ENCODE measurements at regions not wholly inside any gene's neighbourhood (a gene's known extent, or its start where the extent isn't known, plus 50 kb on each side); places are given as distances from the start of the nearest gene placed in this dataset.
"Not testable (repeated sequence)": the region's sequence is repeated elsewhere in the genome, so short reads cannot be mapped to it uniquely, and the experiment has no call there.

DNA sequence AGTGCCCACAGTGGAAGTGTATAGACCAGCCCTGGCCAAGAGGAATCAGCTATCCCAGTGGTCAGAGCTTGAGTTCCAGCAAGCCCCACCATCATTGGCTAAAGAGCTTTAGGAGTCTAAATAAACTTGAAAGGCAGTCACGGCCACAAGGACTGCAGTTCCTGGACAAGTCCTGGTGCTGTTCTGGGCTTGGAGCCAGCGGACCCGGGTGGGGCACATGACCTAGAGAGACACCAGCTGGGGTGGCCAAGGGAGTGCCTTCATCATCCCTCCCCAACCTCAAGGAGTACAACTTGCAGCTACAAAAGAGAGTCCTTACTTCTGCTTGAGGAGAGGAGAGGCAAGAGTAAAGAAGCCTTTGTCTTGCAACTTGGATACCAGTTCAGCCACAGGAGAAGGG lies 439.8 kb upstream of the TMEFF2 start:
- Histone ChIP-seq H3K4me2 (ENCODE audit: low read length) (no peak overlapping the region), H3K14ac (ENCODE audit: low read length) (no peak overlapping the region), H2BK12ac (ENCODE audit: low read length) (no peak overlapping the region), H3K9ac (ENCODE audit: low read length) (no peak overlapping the region), H2AFZ (ENCODE audit: insufficient read depth, low read length, poor library complexity) (no peak overlapping the region), H3K79me1 (ENCODE audit: low read length) (no peaks in the 10 kb centered on the region), H3K4me3 (ENCODE audit: low read depth, low read length) (no peak overlapping the region), H3K9me3 (ENCODE audit: insufficient read depth, low read depth, low read length) (no peaks in the 10 kb centered on the region), H3K36me3 (ENCODE audit: control insufficient read depth in 1 of 2, insufficient read depth in 2 of 2, low read length in 2 of 2) (peaks cover 0 to 2% of the 10 kb centered on the region in 2 experiments), H4K12ac (ENCODE audit: low read depth, low read length) (no peak overlapping the region), H4K91ac (ENCODE audit: low read depth, low read length) (no peak overlapping the region), H3K79me2 (ENCODE audit: control insufficient read depth, insufficient read depth, low read length, poor library complexity) (no peaks in the 10 kb centered on the region), H3K18ac (ENCODE audit: low read length) (no peak overlapping the region), H2AK5ac (ENCODE audit: low read length) (no peak overlapping the region), H4K8ac (ENCODE audit: low read depth, low read length) (no peak overlapping the region), H3K27ac (ENCODE audit: low read depth, low read length) (no peak overlapping the region), H2BK5ac (ENCODE audit: low read depth, low read length, poor library complexity) (no peak overlapping the region), H3K4me1 (ENCODE audit: control insufficient read depth in 1 of 2, insufficient read depth in 2 of 2, low read length in 2 of 2) (no peaks in the 10 kb centered on the region), H3K23ac (ENCODE audit: low read length) (no peak overlapping the region), H3K4ac (ENCODE audit: low read depth, low read length) (no peak overlapping the region), H3K27me3 (ENCODE audit: insufficient read depth, low read length) (no peaks in the 10 kb centered on the region), H2BK120ac (ENCODE audit: insufficient read depth, low read length, poor library complexity) (no peak overlapping the region)
- no CpG with 5 or more reads among the region's 3 CpGs for WGBS (ENCODE audit: extremely low coverage, insufficient coverage, insufficient read length)
- no peak for DNase-seq

DNA sequence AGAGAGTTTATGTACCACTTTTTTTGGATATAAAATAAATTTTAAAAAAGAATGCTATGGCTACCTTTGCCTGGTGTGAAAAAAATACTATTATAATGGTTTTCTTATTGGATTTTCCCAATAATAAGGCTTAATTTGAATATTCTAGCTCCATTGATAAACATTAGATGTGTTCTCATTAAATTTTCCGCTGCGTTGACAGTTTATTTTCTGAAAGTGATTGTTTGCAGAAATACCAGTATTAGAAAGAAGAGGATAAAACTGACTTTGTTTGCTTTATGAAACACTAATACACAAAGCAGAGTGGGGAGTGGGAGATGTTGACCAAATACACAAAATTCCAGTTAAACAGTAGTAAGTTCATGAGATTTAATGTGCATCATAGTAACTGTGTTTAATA lies 433.3 kb upstream of the TMEFF2 start:
- H3K9ac ChIP-seq (ENCODE audit: low read length) = no peak overlapping the region
- H3K18ac ChIP-seq (ENCODE audit: low read length) = no peak overlapping the region
- no peak overlapping the region for H3K4ac ChIP-seq (ENCODE audit: low read depth, low read length)
- no CpG with 5 or more reads among the region's 2 CpGs for WGBS (ENCODE audit: extremely low coverage, insufficient coverage, insufficient read length)
- H3K14ac ChIP-seq (ENCODE audit: low read length) = no peak overlapping the region
- no peak overlapping the region for H3K4me3 ChIP-seq (ENCODE audit: low read depth, low read length)
- no peaks in the 10 kb centered on the region for H3K79me1 ChIP-seq (ENCODE audit: low read length)
- no peaks in the 10 kb centered on the region for H3K4me1 ChIP-seq (ENCODE audit: control insufficient read depth in 1 of 2, insufficient read depth in 2 of 2, low read length in 2 of 2)
- DNase-seq = no peak
- H4K12ac ChIP-seq (ENCODE audit: low read depth, low read length) = no peak overlapping the region
- no peak overlapping the region for H2AK5ac ChIP-seq (ENCODE audit: low read length)
- H4K8ac ChIP-seq (ENCODE audit: low read depth, low read length) = no peak overlapping the region
- H2BK120ac ChIP-seq (ENCODE audit: insufficient read depth, low read length, poor library complexity) = no peak overlapping the region
- H3K79me2 ChIP-seq (ENCODE audit: control insufficient read depth, insufficient read depth, low read length, poor library complexity) = no peaks in the 10 kb centered on the region
- no peak overlapping the region for H2BK5ac ChIP-seq (ENCODE audit: low read depth, low read length, poor library complexity)
- no peak overlapping the region for H2AFZ ChIP-seq (ENCODE audit: insufficient read depth, low read length, poor library complexity)
- no peak overlapping the region for H4K91ac ChIP-seq (ENCODE audit: low read depth, low read length)
- no peak overlapping the region for H2BK12ac ChIP-seq (ENCODE audit: low read length)
- H3K27me3 ChIP-seq (ENCODE audit: insufficient read depth, low read length) = no peaks in the 10 kb centered on the region
- H3K9me3 ChIP-seq (ENCODE audit: insufficient read depth, low read depth, low read length) = no peaks in the 10 kb centered on the region
- H3K27ac ChIP-seq (ENCODE audit: low read depth, low read length) = no peak overlapping the region
- H3K36me3 ChIP-seq (ENCODE audit: control insufficient read depth in 1 of 2, insufficient read depth in 2 of 2, low read length in 2 of 2) = no peaks in the 10 kb centered on the region
- H3K4me2 ChIP-seq (ENCODE audit: low read length) = no peak overlapping the region
- H3K23ac ChIP-seq (ENCODE audit: low read length) = no peak overlapping the region

DNA sequence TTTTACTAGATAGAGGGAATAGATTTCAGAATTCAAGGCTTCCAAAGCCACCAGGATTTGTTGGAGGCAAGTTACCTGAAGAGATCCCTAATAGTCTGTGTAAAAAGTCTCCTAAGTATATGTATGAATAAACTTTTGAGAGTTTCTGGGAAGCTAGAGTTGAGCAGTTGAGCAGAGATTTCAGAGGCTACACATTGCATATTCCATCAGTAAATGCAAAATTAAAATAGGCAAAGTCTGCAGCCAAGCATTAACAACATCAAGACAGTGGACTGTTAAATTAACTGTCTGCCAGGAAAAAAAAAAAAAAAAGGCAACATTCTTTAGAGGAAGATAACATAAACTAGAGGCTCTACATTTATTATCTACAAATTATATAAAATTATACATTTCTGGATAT lies 420.4 kb upstream of the TMEFF2 start:
- Histone ChIP-seq H3K4me2 (ENCODE audit: low read length) (no peak overlapping the region), H3K79me2 (ENCODE audit: control insufficient read depth, insufficient read depth, low read length, poor library complexity) (no peaks in the 10 kb centered on the region), H3K4me3 (ENCODE audit: low read depth, low read length) (no peak overlapping the region), H3K9ac (ENCODE audit: low read length) (no peak overlapping the region), H3K27ac (ENCODE audit: low read depth, low read length) (no peak overlapping the region), H4K91ac (ENCODE audit: low read depth, low read length) (no peak overlapping the region), H3K27me3 (ENCODE audit: insufficient read depth, low read length) (no peaks in the 10 kb centered on the region), H4K8ac (ENCODE audit: low read depth, low read length) (no peak overlapping the region), H3K36me3 (ENCODE audit: control insufficient read depth in 1 of 2, insufficient read depth in 2 of 2, low read length in 2 of 2) (no peaks in the 10 kb centered on the region), H4K12ac (ENCODE audit: low read depth, low read length) (no peak overlapping the region), H3K14ac (ENCODE audit: low read length) (no peak overlapping the region), H2BK120ac (ENCODE audit: insufficient read depth, low read length, poor library complexity) (no peak overlapping the region), H3K4me1 (ENCODE audit: control insufficient read depth in 1 of 2, insufficient read depth in 2 of 2, low read length in 2 of 2) (no peaks in the 10 kb centered on the region), H3K79me1 (ENCODE audit: low read length) (no peaks in the 10 kb centered on the region), H3K18ac (ENCODE audit: low read length) (no peak overlapping the region), H3K9me3 (ENCODE audit: insufficient read depth, low read depth, low read length) (no peaks in the 10 kb centered on the region), H2BK5ac (ENCODE audit: low read depth, low read length, poor library complexity) (no peak overlapping the region), H2AFZ (ENCODE audit: insufficient read depth, low read length, poor library complexity) (no peak overlapping the region), H3K4ac (ENCODE audit: low read depth, low read length) (no peak overlapping the region), H2AK5ac (ENCODE audit: low read length) (no peak overlapping the region), H2BK12ac (ENCODE audit: low read length) (no peak overlapping the region), H3K23ac (ENCODE audit: low read length) (no peak overlapping the region)
- DNase-seq = no peak

DNA sequence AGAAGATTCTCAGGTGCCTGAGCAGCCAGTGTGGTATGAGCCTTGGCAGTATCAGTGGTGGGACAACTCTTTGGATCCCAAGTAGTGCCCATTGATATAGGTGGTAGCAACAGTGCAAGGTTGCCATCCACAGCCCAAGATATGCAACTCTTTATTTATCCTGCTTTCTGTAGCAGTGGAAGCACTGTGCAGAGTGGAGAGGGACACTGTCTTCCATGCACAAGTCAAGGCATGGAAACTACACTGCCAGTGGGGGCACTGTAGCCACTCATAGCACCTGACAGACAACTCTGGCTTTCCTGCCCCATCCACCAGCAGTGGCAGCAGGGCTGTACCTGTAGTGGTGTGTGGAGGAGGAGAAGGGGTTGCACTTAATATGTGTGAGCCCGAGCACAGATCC lies 409.6 kb upstream of the TMEFF2 start:
- Histone ChIP-seq H3K36me3 (ENCODE audit: control insufficient read depth in 1 of 2, insufficient read depth in 2 of 2, low read length in 2 of 2) (no peaks in the 10 kb centered on the region), H4K12ac (ENCODE audit: low read depth, low read length) (no peak overlapping the region), H3K14ac (ENCODE audit: low read length) (no peak overlapping the region), H4K8ac (ENCODE audit: low read depth, low read length) (no peak overlapping the region), H3K79me2 (ENCODE audit: control insufficient read depth, insufficient read depth, low read length, poor library complexity) (no peaks in the 10 kb centered on the region), H2AK5ac (ENCODE audit: low read length) (no peak overlapping the region), H3K27me3 (ENCODE audit: insufficient read depth, low read length) (no peaks in the 10 kb centered on the region), H3K9me3 (ENCODE audit: insufficient read depth, low read depth, low read length) (no peaks in the 10 kb centered on the region), H3K18ac (ENCODE audit: low read length) (no peak overlapping the region), H3K27ac (ENCODE audit: low read depth, low read length) (no peak overlapping the region), H3K79me1 (ENCODE audit: low read length) (no peaks in the 10 kb centered on the region), H3K4ac (ENCODE audit: low read depth, low read length) (no peak overlapping the region), H2AFZ (ENCODE audit: insufficient read depth, low read length, poor library complexity) (no peak overlapping the region), H3K4me2 (ENCODE audit: low read length) (no peak overlapping the region), H2BK12ac (ENCODE audit: low read length) (no peak overlapping the region), H2BK120ac (ENCODE audit: insufficient read depth, low read length, poor library complexity) (no peak overlapping the region), H2BK5ac (ENCODE audit: low read depth, low read length, poor library complexity) (no peak overlapping the region), H4K91ac (ENCODE audit: low read depth, low read length) (no peak overlapping the region), H3K9ac (ENCODE audit: low read length) (no peak overlapping the region), H3K4me1 (ENCODE audit: control insufficient read depth in 1 of 2, insufficient read depth in 2 of 2, low read length in 2 of 2) (no peaks in the 10 kb centered on the region), H3K4me3 (ENCODE audit: low read depth, low read length) (no peak overlapping the region), H3K23ac (ENCODE audit: low read length) (no peak overlapping the region)
- DNase-seq = no peak
- no CpG with 5 or more reads among the region's 1 CpG for WGBS (ENCODE audit: extremely low coverage, insufficient coverage, insufficient read length)

DNA sequence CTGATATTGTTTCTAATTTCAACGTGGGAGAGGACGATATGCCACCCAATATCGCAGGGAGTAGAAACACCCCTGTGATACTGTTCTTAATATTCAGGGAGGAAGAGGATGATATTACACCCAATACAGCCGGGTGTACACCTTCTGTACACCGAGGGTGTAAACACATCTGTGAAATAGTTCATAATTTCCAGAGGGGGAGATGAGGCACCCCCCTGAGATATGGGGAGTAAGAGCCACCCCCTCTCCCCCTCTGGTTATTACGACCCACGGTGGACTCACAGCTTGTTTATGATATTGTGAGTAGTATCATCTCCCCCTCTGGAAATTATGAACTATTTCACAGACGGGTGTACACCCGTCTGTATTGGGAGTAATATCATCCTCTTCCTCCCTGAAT lies 403.9 kb upstream of the TMEFF2 start:
- not testable (repeated sequence) for H4K12ac ChIP-seq (ENCODE audit: low read depth, low read length); H2BK5ac ChIP-seq (ENCODE audit: low read depth, low read length, poor library complexity); H2AFZ ChIP-seq (ENCODE audit: insufficient read depth, low read length, poor library complexity); H3K4me3 ChIP-seq (ENCODE audit: low read depth, low read length); H3K9me3 ChIP-seq (ENCODE audit: insufficient read depth, low read depth, low read length); H4K8ac ChIP-seq (ENCODE audit: low read depth, low read length); H2AK5ac ChIP-seq (ENCODE audit: low read length); DNase-seq; H3K9ac ChIP-seq (ENCODE audit: low read length); H3K4me2 ChIP-seq (ENCODE audit: low read length); H3K79me2 ChIP-seq (ENCODE audit: control insufficient read depth, insufficient read depth, low read length, poor library complexity); H3K27ac ChIP-seq (ENCODE audit: low read depth, low read length); H3K4me1 ChIP-seq (ENCODE audit: control insufficient read depth in 1 of 2, insufficient read depth in 2 of 2, low read length in 2 of 2); H3K79me1 ChIP-seq (ENCODE audit: low read length); H3K18ac ChIP-seq (ENCODE audit: low read length); H3K4ac ChIP-seq (ENCODE audit: low read depth, low read length); H3K14ac ChIP-seq (ENCODE audit: low read length); H2BK120ac ChIP-seq (ENCODE audit: insufficient read depth, low read length, poor library complexity); H2BK12ac ChIP-seq (ENCODE audit: low read length); H3K23ac ChIP-seq (ENCODE audit: low read length); H4K91ac ChIP-seq (ENCODE audit: low read depth, low read length); H3K27me3 ChIP-seq (ENCODE audit: insufficient read depth, low read length); H3K36me3 ChIP-seq (ENCODE audit: control insufficient read depth in 1 of 2, insufficient read depth in 2 of 2, low read length in 2 of 2)
- WGBS (ENCODE audit: extremely low coverage, insufficient coverage, insufficient read length) = no CpG with 5 or more reads among the region's 9 CpGs

Measured in trophoblast cell (in vitro differentiated cells and primary cell).